ENCODE measurements at regions not wholly inside any gene's neighbourhood (a gene's known extent, or its start where the extent isn't known, plus 50 kb on each side); places are given as distances from the start of the nearest gene placed in this dataset.

DNA sequence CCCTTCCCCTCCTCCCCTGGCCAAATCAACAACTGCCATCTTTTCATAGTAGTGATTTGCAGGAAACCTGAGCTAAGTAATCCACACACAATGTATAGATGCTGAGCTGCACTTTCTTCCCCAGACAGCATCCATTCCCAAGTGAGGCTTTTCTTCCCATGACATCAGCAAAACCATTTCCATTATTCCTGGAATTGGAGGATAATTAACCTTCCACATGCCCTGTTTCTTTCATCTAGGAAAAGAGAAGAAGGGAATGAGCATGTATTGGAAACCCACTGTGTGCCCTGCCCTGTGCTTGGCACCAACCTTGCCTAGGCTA is 268.0 kb downstream of the ZSWIM6 start:
- Histone ChIP-seq H3K4me3 (ENCODE audit: low read depth in 2 of 2, low read length in 1 of 2) (no peak overlapping the region), H3K4me1 (ENCODE audit: control insufficient read depth in 1 of 2, insufficient read depth in 2 of 2, low read depth in 1 of 2, low read length in 1 of 2) (peaks cover 0 to 15% of the 10 kb centered on the region in 2 experiments; a peak in 1 of 4 replicates), H3K79me2 (ENCODE audit: insufficient read depth) (no peaks in the 10 kb centered on the region), H3K4me2 (no peak overlapping the region), H2AFZ (ENCODE audit: low read depth) (no peak overlapping the region), H3K9me3 (no peaks in the 10 kb centered on the region), H3K9ac (no peak overlapping the region), H3K27ac (ENCODE audit: low read depth in 2 of 2, low read length in 1 of 2) (no peak overlapping the region), H3K27me3 (ENCODE audit: insufficient read depth) (no peaks in the 10 kb centered on the region), H3F3A (replicated peaks; ENCODE audit: insufficient read depth) (no peaks in the 10 kb centered on the region), H3K36me3 (replicated peaks in 1 of 2; ENCODE audit: control insufficient read depth in 1 of 2, insufficient read depth in 2 of 2, low read length in 1 of 2) (no peaks in the 10 kb centered on the region), H4K20me1 (ENCODE audit: insufficient read depth) (no peaks in the 10 kb centered on the region), H3K9me2 (no peaks in the 10 kb centered on the region)
- CTCF ChIA-PET = interaction anchor here (1.4 kb wide), 1 partner anchor 57 kb away, joined by 6 read pairs; no protein-coding TSS in a partner anchor
- no peak for DNase-seq
- POLR2A ChIA-PET = interaction anchor here (0.7 to 1.3 kb wide), 2 partner anchors 14 to 103 kb away, joined by 3 to 4 read pairs; no protein-coding TSS in a partner anchor
- TF ChIP-seq, protein P1, sequence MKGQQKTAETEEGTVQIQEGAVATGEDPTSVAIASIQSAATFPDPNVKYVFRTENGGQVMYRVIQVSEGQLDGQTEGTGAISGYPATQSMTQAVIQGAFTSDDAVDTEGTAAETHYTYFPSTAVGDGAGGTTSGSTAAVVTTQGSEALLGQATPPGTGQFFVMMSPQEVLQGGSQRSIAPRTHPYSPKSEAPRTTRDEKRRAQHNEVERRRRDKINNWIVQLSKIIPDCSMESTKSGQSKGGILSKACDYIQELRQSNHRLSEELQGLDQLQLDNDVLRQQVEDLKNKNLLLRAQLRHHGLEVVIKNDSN (IDR thresholded peaks at IDR 0.05; ENCODE audit: borderline replicate concordance, low read depth) = no peak
- TF ChIP-seq, protein P2, sequence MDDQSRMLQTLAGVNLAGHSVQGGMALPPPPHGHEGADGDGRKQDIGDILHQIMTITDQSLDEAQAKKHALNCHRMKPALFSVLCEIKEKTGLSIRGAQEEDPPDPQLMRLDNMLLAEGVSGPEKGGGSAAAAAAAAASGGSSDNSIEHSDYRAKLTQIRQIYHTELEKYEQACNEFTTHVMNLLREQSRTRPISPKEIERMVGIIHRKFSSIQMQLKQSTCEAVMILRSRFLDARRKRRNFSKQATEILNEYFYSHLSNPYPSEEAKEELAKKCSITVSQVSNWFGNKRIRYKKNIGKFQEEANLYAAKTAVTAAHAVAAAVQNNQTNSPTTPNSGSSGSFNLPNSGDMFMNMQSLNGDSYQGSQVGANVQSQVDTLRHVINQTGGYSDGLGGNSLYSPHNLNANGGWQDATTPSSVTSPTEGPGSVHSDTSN (IDR thresholded peaks at IDR 0.05) = no peak
- TF ChIP-seq JUND (IDR thresholded peaks at IDR 0.05) (no peak), GATA2 (CRISPR knock-in tag; IDR thresholded peaks at IDR 0.05) (no peak), TCF12 (IDR thresholded peaks at IDR 0.05) (no peak), NFIC (IDR thresholded peaks at IDR 0.05; ENCODE audit: borderline replicate concordance) (no peak), TEAD4 (IDR thresholded peaks at IDR 0.05; ENCODE audit: borderline replicate concordance, insufficient read depth) (no peak), IRF3 (IDR thresholded peaks at IDR 0.05; ENCODE audit: low read depth, low read length) (no peak)

DNA sequence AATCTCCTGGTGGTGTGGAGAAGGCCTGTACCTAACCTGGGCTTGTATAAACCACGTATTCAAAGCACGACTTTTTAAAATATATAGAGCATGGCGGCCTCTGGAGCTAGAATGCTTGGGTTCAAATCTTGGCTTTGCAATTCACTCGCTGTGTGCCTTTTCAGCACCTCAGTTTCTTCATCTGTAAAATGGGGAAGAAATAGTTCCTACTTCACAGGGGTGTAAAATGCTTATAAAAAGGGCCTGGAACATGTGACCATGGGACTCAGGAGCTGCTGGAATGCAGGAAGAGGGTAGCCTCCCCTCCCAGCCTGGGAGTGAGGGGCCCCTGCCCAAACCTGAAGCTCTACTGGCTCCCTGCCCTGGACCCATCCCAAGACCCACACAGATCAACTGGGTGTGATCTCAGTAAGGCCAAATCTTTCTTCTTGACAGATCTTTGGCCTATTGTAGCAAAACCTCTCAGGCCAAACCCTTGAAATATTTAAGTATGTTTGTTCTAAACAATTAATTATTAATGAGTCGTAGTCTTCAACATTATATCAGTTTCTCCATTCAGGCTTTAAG is 269.0 kb downstream of the ZSWIM6 start:
- Histone ChIP-seq H3K79me2 (ENCODE audit: insufficient read depth) (no peaks in the 10 kb centered on the region), H3K9me3 (no peaks in the 10 kb centered on the region), H3K4me1 (ENCODE audit: control insufficient read depth in 1 of 2, insufficient read depth in 2 of 2, low read depth in 1 of 2, low read length in 1 of 2) (peaks cover 0 to 15% of the 10 kb centered on the region in 2 experiments; a peak in 1 of 4 replicates), H3K9ac (no peak overlapping the region), H3K36me3 (replicated peaks in 1 of 2; ENCODE audit: control insufficient read depth in 1 of 2, insufficient read depth in 2 of 2, low read length in 1 of 2) (no peaks in the 10 kb centered on the region), H3K9me2 (no peaks in the 10 kb centered on the region), H3K4me2 (no peak overlapping the region), H3K27me3 (ENCODE audit: insufficient read depth) (no peaks in the 10 kb centered on the region), H3K27ac (ENCODE audit: low read depth in 2 of 2, low read length in 1 of 2) (no peak overlapping the region), H4K20me1 (ENCODE audit: insufficient read depth) (no peaks in the 10 kb centered on the region), H3K4me3 (ENCODE audit: low read depth in 2 of 2, low read length in 1 of 2) (no peak overlapping the region), H3F3A (replicated peaks; ENCODE audit: insufficient read depth) (no peaks in the 10 kb centered on the region), H2AFZ (ENCODE audit: low read depth) (no peak overlapping the region)
- 68% methylated on average over 5 of the region's 5 CpGs for WGBS (ENCODE audit: low lambda C conversion rate)
- POLR2A ChIA-PET = interaction anchor here (1.3 kb wide), 1 partner anchor 15 kb away, joined by 4 read pairs; no protein-coding TSS in a partner anchor
- CTCF ChIA-PET = interaction anchor here (1.3 kb wide), 1 partner anchor 11 kb away, joined by 3 read pairs; no protein-coding TSS in a partner anchor
- TF ChIP-seq YY1 (IDR thresholded peaks at IDR 0.05; ENCODE audit: low read depth) (no peak), NFIC (IDR thresholded peaks at IDR 0.05; ENCODE audit: borderline replicate concordance) (no peak), NRF1 (IDR thresholded peaks at IDR 0.05; ENCODE audit: low read depth, low read length) (no peak), MEF2A (IDR thresholded peaks at IDR 0.05; ENCODE audit: borderline replicate concordance, low read depth) (no peak)
- no peak for DNase-seq
